Astrocyte (in vitro differentiated cells and primary cell): ENCODE measurements at regions not wholly inside any gene's neighbourhood (a gene's known extent, or its start where the extent isn't known, plus 50 kb on each side); places are given as distances from the start of the nearest gene placed in this dataset.

Source experiments
- DNase-seq: peaks from one replicate; pipeline ENCODE4 v3.0.0-alpha.2; 2010; ENCODE audit warnings: low read depth
- FAIRE-seq: peaks from 2 replicates; lab custom pipeline; 2011; peaks lifted over from hg19 to GRCh38; lab: Jason Lieb, UNC
- H2AFZ ChIP-seq: 2 replicates; pipeline ENCODE4 v1.6.0; 2012; ENCODE audit warnings: low read depth, low read length, inconsistent platforms
- H3K27ac ChIP-seq: 2 replicates; pipeline ENCODE4 v1.5.1; 2011; ENCODE audit warnings: low read depth, low read length, inconsistent platforms
- H3K27me3 ChIP-seq: 2 replicates; pipeline ENCODE4 v1.6.0; 2011; ENCODE audit warnings: low read length, inconsistent platforms; ENCODE audit not compliant: insufficient read depth
- H3K36me3 ChIP-seq: 2 replicates; pipeline ENCODE4 v1.5.1; 2011; ENCODE audit warnings: low read length, inconsistent platforms; ENCODE audit not compliant: insufficient read depth
- H3K4me1 ChIP-seq: 2 replicates; pipeline ENCODE4 v1.5.1; 2011; ENCODE audit warnings: low read length, inconsistent platforms; ENCODE audit not compliant: insufficient read depth
- H3K4me2 ChIP-seq: 2 replicates; pipeline ENCODE4 v1.6.0; 2012; ENCODE audit warnings: low read length, inconsistent platforms
- H3K4me3 ChIP-seq: 2 replicates; pipeline ENCODE4 v1.5.1; 2011; ENCODE audit warnings: low read depth, mild to moderate bottlenecking, low read length, inconsistent platforms; ENCODE audit not compliant: insufficient read depth
- H3K79me2 ChIP-seq: 2 replicates; pipeline ENCODE4 v1.6.0; 2012; ENCODE audit warnings: mild to moderate bottlenecking, low read length, inconsistent platforms; ENCODE audit not compliant: insufficient read depth
- H3K9ac ChIP-seq: 2 replicates; pipeline ENCODE4 v1.6.0; 2012; ENCODE audit warnings: mild to moderate bottlenecking, low read length, inconsistent platforms
- H3K9me3 ChIP-seq: 2 replicates; pipeline ENCODE4 v1.5.1; 2012; ENCODE audit warnings: low read depth, mild to moderate bottlenecking, low read length, inconsistent platforms; ENCODE audit not compliant: insufficient read depth
- H4K20me1 ChIP-seq: 2 replicates; pipeline ENCODE4 v1.6.0; 2012; ENCODE audit warnings: low read length, inconsistent platforms; ENCODE audit not compliant: insufficient read depth
- H3K27ac Mint-ChIP-seq: one replicate; pipeline ENCODE4 v1.8.0; 2021; ENCODE audit warnings: mild to moderate bottlenecking, mixed read lengths; ENCODE audit not compliant: unreplicated experiment
- H3K27me3 Mint-ChIP-seq: one replicate; pipeline ENCODE4 v1.8.0; 2021; ENCODE audit warnings: low read depth, mixed read lengths; ENCODE audit not compliant: unreplicated experiment
- H3K36me3 Mint-ChIP-seq: one replicate; pipeline ENCODE4 v1.8.0; 2021; ENCODE audit warnings: low read depth, mixed read lengths; ENCODE audit not compliant: unreplicated experiment
- H3K4me1 Mint-ChIP-seq: one replicate; pipeline ENCODE4 v1.8.0; 2021; ENCODE audit warnings: low read depth, mixed read lengths; ENCODE audit not compliant: unreplicated experiment
- H3K4me3 Mint-ChIP-seq: one replicate; pipeline ENCODE4 v1.8.0; 2021; ENCODE audit warnings: mild to moderate bottlenecking, moderate library complexity, mixed read lengths; ENCODE audit not compliant: unreplicated experiment
- H3K9me3 Mint-ChIP-seq: one replicate; pipeline ENCODE4 v1.8.0; 2021; ENCODE audit warnings: mild to moderate bottlenecking, mixed read lengths; ENCODE audit not compliant: unreplicated experiment
- EZH2 ChIP-seq: IDR thresholded peaks from 2 replicates; pipeline ENCODE4 v1.6.1; 2012; ENCODE audit warnings: mild to moderate bottlenecking, low read length, inconsistent platforms; ENCODE audit not compliant: insufficient read depth
- TF ChIP-seq, protein P1 (sequence below): IDR thresholded peaks from 2 replicates; pipeline ENCODE4 v1.5.1; 2011; ENCODE audit warnings: low read depth, mild to moderate bottlenecking, inconsistent platforms, low read length, moderate library complexity; ENCODE audit not compliant: insufficient read depth

DNA sequence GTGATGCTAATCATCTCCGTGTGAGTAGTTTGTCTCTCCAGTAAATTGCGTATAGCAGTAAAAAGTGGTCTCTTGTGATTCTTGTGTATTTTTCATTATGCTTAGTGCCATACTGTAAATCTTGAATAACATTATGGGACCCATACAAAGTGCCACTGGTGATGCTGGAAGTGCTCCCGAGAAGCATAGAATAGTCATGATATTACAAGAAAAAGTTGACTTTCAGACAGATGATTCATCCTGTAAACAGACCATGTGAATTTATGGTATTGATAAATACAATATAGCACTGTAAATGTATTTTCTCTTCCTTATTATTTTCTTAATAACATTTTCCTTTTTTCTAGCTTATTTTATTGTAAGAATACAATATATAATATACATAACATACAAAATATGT lies 74.6 kb upstream of the CDK6 start:
- H3K4me2 ChIP-seq, result no peak overlapping the region
- no peak for FAIRE-seq
- no peaks in the 10 kb centered on the region for H3K9me3 ChIP-seq
- no peak overlapping the region for H3K4me3 Mint-ChIP-seq
- no peak overlapping the region for H2AFZ ChIP-seq
- no peaks in the 10 kb centered on the region for H3K27me3 Mint-ChIP-seq
- no peaks in the 10 kb centered on the region for H3K27me3 ChIP-seq
- H3K36me3 Mint-ChIP-seq, result no peaks in the 10 kb centered on the region
- H3K4me1 Mint-ChIP-seq, result no peaks in the 10 kb centered on the region
- H3K9me3 Mint-ChIP-seq, result no peaks in the 10 kb centered on the region
- no peaks in the 10 kb centered on the region for H3K79me2 ChIP-seq
- H4K20me1 ChIP-seq, result no peaks in the 10 kb centered on the region
- H3K9ac ChIP-seq, result no peak overlapping the region
- H3K27ac ChIP-seq, result no peak overlapping the region
- TF ChIP-seq, protein P1, sequence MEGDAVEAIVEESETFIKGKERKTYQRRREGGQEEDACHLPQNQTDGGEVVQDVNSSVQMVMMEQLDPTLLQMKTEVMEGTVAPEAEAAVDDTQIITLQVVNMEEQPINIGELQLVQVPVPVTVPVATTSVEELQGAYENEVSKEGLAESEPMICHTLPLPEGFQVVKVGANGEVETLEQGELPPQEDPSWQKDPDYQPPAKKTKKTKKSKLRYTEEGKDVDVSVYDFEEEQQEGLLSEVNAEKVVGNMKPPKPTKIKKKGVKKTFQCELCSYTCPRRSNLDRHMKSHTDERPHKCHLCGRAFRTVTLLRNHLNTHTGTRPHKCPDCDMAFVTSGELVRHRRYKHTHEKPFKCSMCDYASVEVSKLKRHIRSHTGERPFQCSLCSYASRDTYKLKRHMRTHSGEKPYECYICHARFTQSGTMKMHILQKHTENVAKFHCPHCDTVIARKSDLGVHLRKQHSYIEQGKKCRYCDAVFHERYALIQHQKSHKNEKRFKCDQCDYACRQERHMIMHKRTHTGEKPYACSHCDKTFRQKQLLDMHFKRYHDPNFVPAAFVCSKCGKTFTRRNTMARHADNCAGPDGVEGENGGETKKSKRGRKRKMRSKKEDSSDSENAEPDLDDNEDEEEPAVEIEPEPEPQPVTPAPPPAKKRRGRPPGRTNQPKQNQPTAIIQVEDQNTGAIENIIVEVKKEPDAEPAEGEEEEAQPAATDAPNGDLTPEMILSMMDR, result no peak
- TF ChIP-seq EZH2, result no peak
- DNase-seq, result no peak
- H3K4me1 ChIP-seq, result no peaks in the 10 kb centered on the region
- no peaks in the 10 kb centered on the region for H3K36me3 ChIP-seq
- no peak overlapping the region for H3K4me3 ChIP-seq
- no peak overlapping the region for H3K27ac Mint-ChIP-seq

DNA sequence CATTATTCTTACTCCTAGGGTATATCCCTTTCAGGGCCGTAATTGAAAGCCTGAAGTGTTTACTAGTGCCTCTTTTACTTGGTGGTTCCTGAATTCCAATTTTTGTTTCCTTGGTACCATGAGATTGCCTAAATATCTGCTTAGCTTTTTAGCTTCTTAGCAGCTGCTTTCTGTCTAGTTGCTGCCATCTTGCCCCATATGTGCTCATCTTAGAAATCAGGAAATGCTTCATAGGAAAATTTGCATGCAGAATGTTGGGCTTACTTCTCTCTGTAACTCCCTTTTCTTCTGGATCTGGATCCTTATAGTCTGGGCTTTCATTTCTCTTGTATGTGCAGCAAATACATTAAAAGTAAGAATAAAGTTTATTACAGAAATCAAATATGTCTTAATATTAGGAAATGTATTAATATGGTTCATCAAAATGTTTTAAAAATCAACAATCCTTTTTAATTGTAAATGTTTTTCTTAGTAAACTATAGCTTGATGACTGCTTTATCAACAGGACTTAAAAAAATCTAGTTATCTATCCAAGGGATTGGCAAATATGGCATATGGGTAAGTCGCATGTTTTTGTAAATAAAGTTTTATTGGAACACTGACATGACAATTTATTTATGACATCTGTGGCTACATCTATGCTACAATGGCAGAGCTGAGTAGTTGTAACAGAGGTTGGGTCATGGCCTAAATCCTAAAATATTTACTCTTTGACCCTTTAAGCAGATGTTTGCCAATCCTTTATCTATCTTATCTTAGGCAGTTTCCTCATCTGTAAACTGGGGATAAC lies 73.5 kb upstream of the CDK6 start:
- no peaks in the 10 kb centered on the region for H3K27me3 Mint-ChIP-seq
- FAIRE-seq (no peak), DNase-seq (no peak)
- H3K4me3 Mint-ChIP-seq, result no peak overlapping the region
- no peaks in the 10 kb centered on the region for H3K36me3 Mint-ChIP-seq
- no peak overlapping the region for H3K4me3 ChIP-seq
- H3K27me3 ChIP-seq, result no peaks in the 10 kb centered on the region
- H4K20me1 ChIP-seq, result no peaks in the 10 kb centered on the region
- H3K27ac ChIP-seq, result no peak overlapping the region
- no peaks in the 10 kb centered on the region for H3K9me3 ChIP-seq
- H3K27ac Mint-ChIP-seq, result no peak overlapping the region
- TF ChIP-seq EZH2, result no peak
- TF ChIP-seq, protein P1, result no peak
- H2AFZ ChIP-seq, result no peak overlapping the region
- H3K4me1 Mint-ChIP-seq, result peaks cover 2% of the 10 kb centered on the region
- H3K9ac ChIP-seq, result no peak overlapping the region
- no peak overlapping the region for H3K4me2 ChIP-seq
- peaks cover 4% of the 10 kb centered on the region for H3K4me1 ChIP-seq
- H3K9me3 Mint-ChIP-seq, result no peaks in the 10 kb centered on the region
- no peaks in the 10 kb centered on the region for H3K79me2 ChIP-seq
- H3K36me3 ChIP-seq, result no peaks in the 10 kb centered on the region
